ENCODE measurements at regions not wholly inside any gene's neighbourhood (a gene's known extent, or its start where the extent isn't known, plus 50 kb on each side); places are given as distances from the start of the nearest gene placed in this dataset.

- DNase-seq = no peak
These were observed 762.5 kb downstream of the LIG4 start for GRCh38 chr13:107452833-107453232.

- DNase-seq = peak; percentile 80
These were observed 764.4 kb downstream of the LIG4 start for GRCh38 chr13:107450931-107451330.

GRCh38 chr13:107450431-107450830, 764.9 kb downstream of the LIG4 start:
- DNase-seq = no peak

GRCh38 chr13:107447591-107447990, 767.7 kb downstream of the LIG4 start:
- no peak for DNase-seq

- DNase-seq = peak; percentile 50
These were observed 774.1 kb downstream of the LIG4 start for GRCh38 chr13:107441279-107441678.

GRCh38 chr13:107438251-107438650, 777.1 kb downstream of the LIG4 start:
- DNase-seq = no peak

GRCh38 chr13:107434347-107434746, 781.0 kb downstream of the LIG4 start:
- DNase-seq = no peak

GRCh38 chr13:107427536-107427935, 787.8 kb downstream of the LIG4 start:
- no peak for DNase-seq

GRCh38 chr13:107422421-107422820, 792.9 kb downstream of the LIG4 start:
- DNase-seq = no peak

- no peak for DNase-seq
These were observed 793.4 kb downstream of the LIG4 start for GRCh38 chr13:107421951-107422350.

GRCh38 chr13:107421028-107421427, 794.3 kb downstream of the LIG4 start:
- DNase-seq = no peak

GRCh38 chr13:107413005-107413404, 802.3 kb downstream of the LIG4 start:
- DNase-seq = no peak

- DNase-seq = no peak
These were observed 808.3 kb downstream of the LIG4 start for GRCh38 chr13:107407074-107407473.

- DNase-seq = no peak
These were observed 819.2 kb downstream of the LIG4 start for GRCh38 chr13:107395927-107396662.

- no peak for DNase-seq
These were observed 823.1 kb downstream of the LIG4 start for GRCh38 chr13:107392205-107392604.

- DNase-seq = no peak
These were observed 819.6 kb upstream of the ARGLU1 start for GRCh38 chr13:107387525-107387924.

GRCh38 chr13:107379407-107380155, 811.6 kb upstream of the ARGLU1 start:
- DNase-seq = no peak

GRCh38 chr13:107376341-107377125, 808.6 kb upstream of the ARGLU1 start:
- no peak for DNase-seq

GRCh38 chr13:107375701-107376340, 807.9 kb upstream of the ARGLU1 start:
- DNase-seq = no peak

- DNase-seq = peak; percentile 10
These were observed 806.1 kb upstream of the ARGLU1 start for GRCh38 chr13:107374038-107374437.

- peak; percentile 57 for DNase-seq
These were observed 805.6 kb upstream of the ARGLU1 start for GRCh38 chr13:107373551-107373950.

- DNase-seq = peak; percentile 66
These were observed 802.3 kb upstream of the ARGLU1 start for GRCh38 chr13:107370015-107370785.

Data from fibroblast of skin of right quadriceps (primary cell).